Karpas-422 (cell line): ENCODE measurements at regions not wholly inside any gene's neighbourhood (a gene's known extent, or its start where the extent isn't known, plus 50 kb on each side); places are given as distances from the start of the nearest gene placed in this dataset.

Source experiments
- DNase-seq: peaks from one replicate; pipeline ENCODE4 v3.0.0-alpha.2; 2015
- H2AFZ ChIP-seq: fragments of 200-600 bp; sonication (generic); 2 replicates; pipeline ENCODE4 v1.6.1; 2014; ENCODE audit warnings: antibody characterized with exemption, low read length, mixed read lengths
- H3K27ac ChIP-seq: fragments of 200-600 bp; sonication (generic); 2 replicates; pipeline ENCODE4 v1.5.1; 2014; ENCODE audit warnings: mild to moderate bottlenecking, low read length, moderate library complexity
- H3K27me3 ChIP-seq: fragments of 200-600 bp; sonication (generic); 2 replicates; pipeline ENCODE4 v1.6.1; 2014; ENCODE audit warnings: low read length, mixed read lengths
- H3K36me3 ChIP-seq: fragments of 200-600 bp; sonication (generic); 2 replicates; pipeline ENCODE4 v1.6.1; 2014; ENCODE audit warnings: low read length, mixed read lengths; ENCODE audit not compliant: insufficient read depth
- H3K4me1 ChIP-seq: fragments of 200-600 bp; sonication (generic); 2 replicates; pipeline ENCODE4 v1.6.1; 2014; ENCODE audit warnings: mild to moderate bottlenecking, low read length, mixed read lengths
- H3K4me2 ChIP-seq: fragments of 200-600 bp; sonication (generic); 2 replicates; pipeline ENCODE4 v1.6.1; 2014; ENCODE audit warnings: low read length, low read depth, mild to moderate bottlenecking; ENCODE audit not compliant: poor library complexity, severe bottlenecking
- H3K4me3 ChIP-seq: fragments of 200-600 bp; sonication (generic); 2 replicates; pipeline ENCODE4 v1.5.1; 2014; ENCODE audit warnings: mild to moderate bottlenecking, antibody characterized with exemption, low read length, mixed read lengths
- H3K79me2 ChIP-seq: fragments of 200-600 bp; sonication (generic); 2 replicates; pipeline ENCODE4 v1.6.1; 2014; ENCODE audit warnings: mild to moderate bottlenecking, low read length, mixed read lengths
- H3K9ac ChIP-seq: fragments of 200-600 bp; sonication (generic); 2 replicates; pipeline ENCODE4 v1.6.0; 2014; ENCODE audit warnings: low read length
- H3K9me2 ChIP-seq: fragments of 200-600 bp; sonication (generic), shearing (Covaris generic); replicated peaks from 2 replicates; pipeline ENCODE4 v1.6.0; 2014; ENCODE audit warnings: mild to moderate bottlenecking, low read length, moderate library complexity; ENCODE audit not compliant: insufficient read depth
- H3K9me3 ChIP-seq: fragments of 300-700, 200-600 bp; sonication (generic); 2 replicates; pipeline ENCODE4 v1.6.1; 2014; ENCODE audit warnings: low read length, mixed read lengths
- H4K20me1 ChIP-seq: fragments of 200-600 bp; sonication (generic); 2 replicates; pipeline ENCODE4 v1.6.1; 2014; ENCODE audit warnings: mild to moderate bottlenecking, antibody characterized with exemption, low read length, low read depth; ENCODE audit not compliant: insufficient read depth

- no peaks in the 10 kb centered on the region for H3K9me3 ChIP-seq
- no peak for DNase-seq
- no peak overlapping the region for H3K4me3 ChIP-seq
- H3K27ac ChIP-seq: no peak overlapping the region
- no peaks in the 10 kb centered on the region for H3K36me3 ChIP-seq
- no peaks in the 10 kb centered on the region for H3K27me3 ChIP-seq
- no peaks in the 10 kb centered on the region for H3K79me2 ChIP-seq
- H4K20me1 ChIP-seq: no peaks in the 10 kb centered on the region
- H2AFZ ChIP-seq: no peak overlapping the region
- H3K4me2 ChIP-seq: no peak overlapping the region
- no peak overlapping the region for H3K9ac ChIP-seq
- H3K9me2 ChIP-seq: no peaks in the 10 kb centered on the region
- H3K4me1 ChIP-seq: no peaks in the 10 kb centered on the region
Measured at GRCh38 chrX:78213331-78213730, 73.9 kb upstream of the TAF9B start.

GRCh38 chrX:78199851-78200250, 60.4 kb upstream of the TAF9B start:
- Histone ChIP-seq H3K27ac (no peak overlapping the region), H3K4me3 (no peak overlapping the region), H3K36me3 (no peaks in the 10 kb centered on the region), H2AFZ (no peak overlapping the region), H3K9me2 (no peaks in the 10 kb centered on the region), H3K79me2 (no peaks in the 10 kb centered on the region), H3K27me3 (no peaks in the 10 kb centered on the region), H4K20me1 (no peaks in the 10 kb centered on the region), H3K4me1 (no peaks in the 10 kb centered on the region), H3K9me3 (no peaks in the 10 kb centered on the region), H3K9ac (no peak overlapping the region), H3K4me2 (no peak overlapping the region)
- peak; percentile 71 for DNase-seq
